NCI-H1436 (cell line): ENCODE measurements at regions not wholly inside any gene's neighbourhood (a gene's known extent, or its start where the extent isn't known, plus 50 kb on each side); places are given as distances from the start of the nearest gene placed in this dataset.
"Not testable (repeated sequence)": the region's sequence is repeated elsewhere in the genome, so short reads cannot be mapped to it uniquely, and the experiment has no call there.

Source experiments
- DNase-seq: peaks from one replicate; lab custom pipeline; 2025; lab: John Stamatoyannopoulos, UW

- no peak for DNase-seq
These were observed 270.8 kb upstream of the CDH5 start for GRCh38 chr16:66095676-66096075.

- DNase-seq = no peak
These were observed 273.3 kb upstream of the CDH5 start for GRCh38 chr16:66093191-66093590.

- DNase-seq = no peak
These were observed 275.0 kb upstream of the CDH5 start for GRCh38 chr16:66091471-66091891.

- no peak for DNase-seq
These were observed 277.8 kb upstream of the CDH5 start for GRCh38 chr16:66088681-66089080.

GRCh38 chr16:66087308-66087707 is 279.2 kb upstream of the CDH5 start:
- no peak for DNase-seq

GRCh38 chr16:66085651-66086050 is 280.8 kb upstream of the CDH5 start:
- DNase-seq = no peak

GRCh38 chr16:66084731-66085130 is 281.8 kb upstream of the CDH5 start:
- not testable (repeated sequence) for DNase-seq

- no peak for DNase-seq
These were observed 282.2 kb upstream of the CDH5 start for GRCh38 chr16:66084306-66084705.

GRCh38 chr16:66083171-66083570 is 283.3 kb upstream of the CDH5 start:
- DNase-seq = no peak

- no peak for DNase-seq
These were observed 284.1 kb upstream of the CDH5 start for GRCh38 chr16:66082424-66082823.

GRCh38 chr16:66081775-66082366 is 284.6 kb upstream of the CDH5 start:
- no peak for DNase-seq

- no peak for DNase-seq
These were observed 286.7 kb upstream of the CDH5 start for GRCh38 chr16:66079671-66080334.

GRCh38 chr16:66070140-66070917 is 296.2 kb upstream of the CDH5 start:
- DNase-seq = no peak

- no peak for DNase-seq
These were observed 296.9 kb upstream of the CDH5 start for GRCh38 chr16:66069587-66069986.

GRCh38 chr16:66066404-66066803 is 300.1 kb upstream of the CDH5 start:
- no peak for DNase-seq

GRCh38 chr16:66065925-66066324 is 300.6 kb upstream of the CDH5 start:
- no peak for DNase-seq

GRCh38 chr16:66064801-66065530 is 301.5 kb upstream of the CDH5 start:
- no peak for DNase-seq

- no peak for DNase-seq
These were observed 307.7 kb upstream of the CDH5 start for GRCh38 chr16:66058832-66059231.

- no peak for DNase-seq
These were observed 308.3 kb upstream of the CDH5 start for GRCh38 chr16:66058172-66058691.

- no peak for DNase-seq
These were observed 309.4 kb upstream of the CDH5 start for GRCh38 chr16:66057057-66057456.

GRCh38 chr16:66054095-66054494 is 312.4 kb upstream of the CDH5 start:
- no peak for DNase-seq

GRCh38 chr16:66052745-66053144 is 313.7 kb upstream of the CDH5 start:
- DNase-seq = no peak
